ENCODE measurements at regions not wholly inside any gene's neighbourhood (a gene's known extent, or its start where the extent isn't known, plus 50 kb on each side); places are given as distances from the start of the nearest gene placed in this dataset.

- H3K36me3 ChIP-seq (ENCODE audit: insufficient read depth, insufficient read length, low read length) = no peaks in the 10 kb centered on the region
- peaks cover 4% of the 10 kb centered on the region; the same call in 1 of the 2 replicates for H3K9me3 ChIP-seq (ENCODE audit: insufficient read depth, low read length)
- H3K9ac ChIP-seq (ENCODE audit: insufficient read length, low read depth) = no peak overlapping the region
- TF ChIP-seq ZNF274 (IDR thresholded peaks at IDR 0.05; ENCODE audit: low read depth, low read length) (no peak), YY1 (IDR thresholded peaks at IDR 0.05; ENCODE audit: insufficient read depth, insufficient read length) (no peak), SUZ12 (IDR thresholded peaks at IDR 0.05; ENCODE audit: extremely low read depth, insufficient read depth, insufficient read length) (no peak)
- no peak overlapping the region for H3K4me3 ChIP-seq (ENCODE audit: insufficient read length, low read depth)
- no peaks in the 10 kb centered on the region for H3K27me3 ChIP-seq (ENCODE audit: insufficient read depth, insufficient read length)
- DNase-seq (ENCODE audit: low read depth, low spot score) = peak; percentile 78
- H3K4me1 ChIP-seq (ENCODE audit: insufficient read depth, insufficient read length) = no peaks in the 10 kb centered on the region
Observed at GRCh38 chr12:92570056-92570753, 132.6 kb upstream of the PLEKHG7 start.

- Histone ChIP-seq H3K36me3 (ENCODE audit: insufficient read depth, insufficient read length, low read length) (no peaks in the 10 kb centered on the region), H3K9me3 (ENCODE audit: insufficient read depth, low read length) (peaks cover 4% of the 10 kb centered on the region; the same call in 1 of the 2 replicates), H3K9ac (ENCODE audit: insufficient read length, low read depth) (no peak overlapping the region), H3K4me3 (ENCODE audit: insufficient read length, low read depth) (no peak overlapping the region), H3K4me1 (ENCODE audit: insufficient read depth, insufficient read length) (no peaks in the 10 kb centered on the region), H3K27me3 (ENCODE audit: insufficient read depth, insufficient read length) (no peaks in the 10 kb centered on the region)
- no peak for DNase-seq (ENCODE audit: low read depth, low spot score)
- TF ChIP-seq SUZ12 (IDR thresholded peaks at IDR 0.05; ENCODE audit: extremely low read depth, insufficient read depth, insufficient read length) (no peak), YY1 (IDR thresholded peaks at IDR 0.05; ENCODE audit: insufficient read depth, insufficient read length) (no peak), ZNF274 (IDR thresholded peaks at IDR 0.05; ENCODE audit: low read depth, low read length) (no peak)
Observed at GRCh38 chr12:92568691-92569090, 134.1 kb upstream of the PLEKHG7 start.

GRCh38 chr12:92566448-92567019 lies 136.3 kb upstream of the PLEKHG7 start:
- H3K9me3 ChIP-seq (ENCODE audit: insufficient read depth, low read length) = peaks cover 4% of the 10 kb centered on the region; the same call in 1 of the 2 replicates
- no peak overlapping the region for H3K4me3 ChIP-seq (ENCODE audit: insufficient read length, low read depth)
- TF ChIP-seq ZNF274 (IDR thresholded peaks at IDR 0.05; ENCODE audit: low read depth, low read length) (no peak), SUZ12 (IDR thresholded peaks at IDR 0.05; ENCODE audit: extremely low read depth, insufficient read depth, insufficient read length) (no peak), YY1 (IDR thresholded peaks at IDR 0.05; ENCODE audit: insufficient read depth, insufficient read length) (no peak)
- no peaks in the 10 kb centered on the region for H3K27me3 ChIP-seq (ENCODE audit: insufficient read depth, insufficient read length)
- no peaks in the 10 kb centered on the region for H3K4me1 ChIP-seq (ENCODE audit: insufficient read depth, insufficient read length)
- H3K36me3 ChIP-seq (ENCODE audit: insufficient read depth, insufficient read length, low read length) = no peaks in the 10 kb centered on the region
- H3K9ac ChIP-seq (ENCODE audit: insufficient read length, low read depth) = no peak overlapping the region
- DNase-seq (ENCODE audit: low read depth, low spot score) = no peak

GRCh38 chr12:92563819-92564218 lies 139.0 kb upstream of the PLEKHG7 start:
- no peaks in the 10 kb centered on the region for H3K27me3 ChIP-seq (ENCODE audit: insufficient read depth, insufficient read length)
- TF ChIP-seq SUZ12 (IDR thresholded peaks at IDR 0.05; ENCODE audit: extremely low read depth, insufficient read depth, insufficient read length) = no peak
- TF ChIP-seq YY1 (IDR thresholded peaks at IDR 0.05; ENCODE audit: insufficient read depth, insufficient read length) = no peak
- TF ChIP-seq ZNF274 (IDR thresholded peaks at IDR 0.05; ENCODE audit: low read depth, low read length) = no peak
- no peak for DNase-seq (ENCODE audit: low read depth, low spot score)

GRCh38 chr12:92562063-92562734 lies 140.6 kb upstream of the PLEKHG7 start:
- H3K36me3 ChIP-seq (ENCODE audit: insufficient read depth, insufficient read length, low read length) = no peaks in the 10 kb centered on the region
- no peaks in the 10 kb centered on the region for H3K4me1 ChIP-seq (ENCODE audit: insufficient read depth, insufficient read length)
- TF ChIP-seq SUZ12 (IDR thresholded peaks at IDR 0.05; ENCODE audit: extremely low read depth, insufficient read depth, insufficient read length) (no peak), ZNF274 (IDR thresholded peaks at IDR 0.05; ENCODE audit: low read depth, low read length) (no peak), YY1 (IDR thresholded peaks at IDR 0.05; ENCODE audit: insufficient read depth, insufficient read length) (no peak)
- peaks cover 4% of the 10 kb centered on the region; the same call in 1 of the 2 replicates for H3K9me3 ChIP-seq (ENCODE audit: insufficient read depth, low read length)
- H3K9ac ChIP-seq (ENCODE audit: insufficient read length, low read depth) = no peak overlapping the region
- no peak overlapping the region for H3K4me3 ChIP-seq (ENCODE audit: insufficient read length, low read depth)
- no peak for DNase-seq (ENCODE audit: low read depth, low spot score)
- no peaks in the 10 kb centered on the region for H3K27me3 ChIP-seq (ENCODE audit: insufficient read depth, insufficient read length)

More at GRCh38 chr12:92563819-92564218, 139.0 kb upstream of the PLEKHG7 start:
- H3K4me3 ChIP-seq (ENCODE audit: insufficient read length, low read depth) = no peak overlapping the region
- peaks cover 4% of the 10 kb centered on the region; the same call in 1 of the 2 replicates for H3K9me3 ChIP-seq (ENCODE audit: insufficient read depth, low read length)
- no peaks in the 10 kb centered on the region for H3K36me3 ChIP-seq (ENCODE audit: insufficient read depth, insufficient read length, low read length)
- no peak overlapping the region for H3K9ac ChIP-seq (ENCODE audit: insufficient read length, low read depth)
- H3K4me1 ChIP-seq (ENCODE audit: insufficient read depth, insufficient read length) = no peaks in the 10 kb centered on the region

GRCh38 chr12:92561543-92561899 lies 141.3 kb upstream of the PLEKHG7 start:
- Histone ChIP-seq H3K27me3 (ENCODE audit: insufficient read depth, insufficient read length) (no peaks in the 10 kb centered on the region), H3K36me3 (ENCODE audit: insufficient read depth, insufficient read length, low read length) (no peaks in the 10 kb centered on the region), H3K9me3 (ENCODE audit: insufficient read depth, low read length) (peaks cover 4% of the 10 kb centered on the region; the same call in 1 of the 2 replicates), H3K4me3 (ENCODE audit: insufficient read length, low read depth) (no peak overlapping the region), H3K9ac (ENCODE audit: insufficient read length, low read depth) (no peak overlapping the region), H3K4me1 (ENCODE audit: insufficient read depth, insufficient read length) (no peaks in the 10 kb centered on the region)
- TF ChIP-seq SUZ12 (IDR thresholded peaks at IDR 0.05; ENCODE audit: extremely low read depth, insufficient read depth, insufficient read length) (no peak), ZNF274 (IDR thresholded peaks at IDR 0.05; ENCODE audit: low read depth, low read length) (no peak), YY1 (IDR thresholded peaks at IDR 0.05; ENCODE audit: insufficient read depth, insufficient read length) (no peak)
- DNase-seq (ENCODE audit: low read depth, low spot score) = no peak
